IMR-90 (cell line): ENCODE measurements at regions not wholly inside any gene's neighbourhood (a gene's known extent, or its start where the extent isn't known, plus 50 kb on each side); places are given as distances from the start of the nearest gene placed in this dataset.

Source experiments
- ATAC-seq: fragments of 200-7000 bp; cut with Tn5 transposase; 2 replicates; pipeline ENCODE4 v1.9.1; 2020; ENCODE audit warnings: low read depth, mild to moderate bottlenecking, moderate library complexity
- BruUV-seq: library from RNA; stranded (reverse); fragments of 400-500 nt; replicated peaks from 2 replicates; lab custom pipeline; 2021; lab: Mats Ljungman, UMichigan
- CTCF ChIA-PET: fragments of 300-600 bp; formaldehyde crosslinking; extraction: SDS; loops from one replicate; lab custom pipeline; 2021; ENCODE audit warnings: antibody characterized with exemption; lab: Yijun Ruan, JAX
- POLR2A ChIA-PET: fragments of 300-600 bp; sonication (Branson Sonifier 250); formaldehyde crosslinking; loops from one replicate; lab custom pipeline; 2022; ENCODE audit warnings: antibody characterized with exemption; ENCODE audit not compliant: unreplicated experiment; lab: Charles Lee
- DNase-seq: peaks from one replicate; pipeline ENCODE4 v3.0.0; 2013
- H2AFZ ChIP-seq: replicated peaks from 2 replicates; pipeline ENCODE3; 2013; ENCODE audit warnings: low read length, mild to moderate bottlenecking; ENCODE audit not compliant: poor library complexity
- H2AK5ac ChIP-seq: 2 replicates; pipeline ENCODE4 v1.6.1; 2013; ENCODE audit warnings: low read depth, low read length, inconsistent platforms
- H2AK9ac ChIP-seq: replicated peaks from 2 replicates; pipeline ENCODE3; 2013; ENCODE audit warnings: mild to moderate bottlenecking, low read depth, low read length, moderate library complexity; ENCODE audit not compliant: poor library complexity
- H2BK120ac ChIP-seq: 2 replicates; pipeline ENCODE4 v1.6.1; 2013; ENCODE audit warnings: low read depth, low read length, inconsistent platforms
- H2BK15ac ChIP-seq: 3 replicates; pipeline ENCODE4 v1.6.1; 2013; ENCODE audit warnings: low read depth, low read length, inconsistent platforms
- H2BK20ac ChIP-seq: 2 replicates; pipeline ENCODE4 v1.6.1; 2013; ENCODE audit warnings: low read depth, mild to moderate bottlenecking, inconsistent platforms, low read length, moderate library complexity
- H2BK5ac ChIP-seq: 2 replicates; pipeline ENCODE4 v1.6.1; 2013; ENCODE audit warnings: mild to moderate bottlenecking, low read depth, low read length, inconsistent platforms; ENCODE audit not compliant: poor library complexity, severe bottlenecking
- H3K14ac ChIP-seq: replicated peaks from 2 replicates; pipeline ENCODE4 v1.6.1; 2013; ENCODE audit warnings: low read depth, low read length, inconsistent platforms
- H3K18ac ChIP-seq: 2 replicates; pipeline ENCODE4 v1.6.1; 2013; ENCODE audit warnings: low read depth, low read length, control low read depth
- H3K23ac ChIP-seq: 2 replicates; pipeline ENCODE4 v1.6.1; 2013; ENCODE audit warnings: low read depth, low read length, inconsistent platforms
- H3K27ac ChIP-seq: 2 replicates; pipeline ENCODE4 v1.5.1; 2013; ENCODE audit warnings: mild to moderate bottlenecking, control low read depth, low read length; ENCODE audit not compliant: insufficient read depth
- H3K27me3 ChIP-seq: 2 replicates; pipeline ENCODE4 v1.6.1; 2013; ENCODE audit warnings: low read length; ENCODE audit not compliant: control insufficient read depth, insufficient read depth
- H3K36me3 ChIP-seq: 2 replicates; pipeline ENCODE4 v1.6.1; 2013; ENCODE audit warnings: low read length, mixed read lengths; ENCODE audit not compliant: control insufficient read depth, insufficient read depth
- H3K4ac ChIP-seq: 2 replicates; pipeline ENCODE4 v1.6.1; 2013; ENCODE audit warnings: low read depth, low read length, inconsistent platforms
- H3K4me1 ChIP-seq: 2 replicates; pipeline ENCODE4 v1.6.1; 2013; ENCODE audit warnings: low read length, mixed read lengths; ENCODE audit not compliant: control insufficient read depth, insufficient read depth
- H3K4me2 ChIP-seq: 2 replicates; pipeline ENCODE4 v1.6.1; 2013; ENCODE audit warnings: low read depth, mild to moderate bottlenecking, control low read depth, low read length, moderate library complexity
- H3K4me3 ChIP-seq: 2 replicates; pipeline ENCODE4 v1.5.1; 2013; ENCODE audit warnings: low read depth, mild to moderate bottlenecking, control low read depth, low read length, moderate library complexity; ENCODE audit not compliant: insufficient read depth
- H3K56ac ChIP-seq: 2 replicates; pipeline ENCODE4 v1.6.1; 2013; ENCODE audit warnings: low read length, inconsistent platforms; ENCODE audit not compliant: insufficient read depth; ENCODE audit errors: extremely low read depth
- H3K79me1 ChIP-seq, 2 experiments: 2 replicates each; pipeline ENCODE4 v1.6.1; 2013; ENCODE audit warnings: low read length in 2 of 2, inconsistent platforms in 1 of 2, low read depth in 1 of 2
- H3K9ac ChIP-seq: 2 replicates; pipeline ENCODE4 v1.6.1; 2013; ENCODE audit warnings: low read depth, low read length, control low read depth
- H3K9me1 ChIP-seq: 2 replicates; pipeline ENCODE4 v1.6.1; 2013; ENCODE audit warnings: low read length, inconsistent platforms; ENCODE audit not compliant: insufficient read depth
- H3K9me3 ChIP-seq: 2 replicates; pipeline ENCODE4 v1.6.1; 2013; ENCODE audit warnings: low read length; ENCODE audit not compliant: control insufficient read depth, insufficient read depth
- H4K20me1 ChIP-seq: 2 replicates; pipeline ENCODE4 v1.6.1; 2013; ENCODE audit warnings: low read length, inconsistent platforms; ENCODE audit not compliant: insufficient read depth
- H4K5ac ChIP-seq: 2 replicates; pipeline ENCODE4 v1.6.1; 2013; ENCODE audit warnings: mild to moderate bottlenecking, low read depth, low read length, control low read depth
- H4K8ac ChIP-seq, 2 experiments: 2 replicates each; pipeline ENCODE4 v1.6.1; 2013; ENCODE audit warnings: low read depth in 2 of 2, low read length in 2 of 2, control low read depth in 1 of 2, inconsistent platforms in 1 of 2
- H4K91ac ChIP-seq: 2 replicates; pipeline ENCODE4 v1.6.1; 2013; ENCODE audit warnings: low read depth, low read length, inconsistent platforms; ENCODE audit not compliant: insufficient read depth
- BHLHE40 ChIP-seq: fragments of 150-350 bp; IDR thresholded peaks from 2 replicates; pipeline ENCODE4 v1.6.1; 2016; ENCODE audit warnings: mild to moderate bottlenecking, low read depth, low read length
- CEBPB ChIP-seq: IDR thresholded peaks from 2 replicates; pipeline ENCODE4 v1.6.1; 2012; ENCODE audit warnings: low read depth, low read length, improper control_type of control experiment
- CHD1 ChIP-seq: IDR thresholded peaks from 2 replicates; pipeline ENCODE4 v1.6.1; 2012; ENCODE audit warnings: low read depth, low read length, improper control_type of control experiment
- CTCF ChIP-seq: conservative IDR thresholded peaks from 2 replicates; pipeline ENCODE4 v1.5.1; 2012; ENCODE audit warnings: mild to moderate bottlenecking, low read depth, low read length, improper control_type of control experiment
- ELK1 ChIP-seq: fragments of 150-350 bp; IDR thresholded peaks from 2 replicates; pipeline ENCODE4 v1.6.1; 2016; ENCODE audit warnings: low read depth, mild to moderate bottlenecking, low read length, moderate library complexity, borderline replicate concordance
- FOS ChIP-seq: fragments of 150-350 bp; IDR thresholded peaks from 2 replicates; pipeline ENCODE4 v1.6.1; 2016; ENCODE audit warnings: low read depth, low read length
- MAFK ChIP-seq: IDR thresholded peaks from 2 replicates; pipeline ENCODE4 v1.6.1; 2012; ENCODE audit warnings: low read depth, low read length, improper control_type of control experiment
- MAZ ChIP-seq: IDR thresholded peaks from 2 replicates; pipeline ENCODE4 v1.6.1; 2012; ENCODE audit warnings: low read depth, mild to moderate bottlenecking, low read length, improper control_type of control experiment, moderate library complexity, borderline replicate concordance
- MXI1 ChIP-seq: IDR thresholded peaks from 2 replicates; pipeline ENCODE4 v1.6.1; 2012; ENCODE audit warnings: low read depth, mild to moderate bottlenecking, low read length, moderate library complexity, borderline replicate concordance
- NFE2L2 ChIP-seq: fragments of 150-350 bp; IDR thresholded peaks from 2 replicates; pipeline ENCODE4 v1.6.1; 2016; ENCODE audit warnings: low read depth, mild to moderate bottlenecking, low read length
- POLR2A ChIP-seq: IDR thresholded peaks from 2 replicates; pipeline ENCODE4 v1.6.1; 2012; ENCODE audit warnings: mild to moderate bottlenecking, low read depth, low read length
- RAD21 ChIP-seq: IDR thresholded peaks from 2 replicates; pipeline ENCODE4 v1.6.1; 2012; ENCODE audit warnings: low read length, improper control_type of control experiment
- RCOR1 ChIP-seq: IDR thresholded peaks from 2 replicates; pipeline ENCODE4 v1.6.1; 2012; ENCODE audit warnings: mild to moderate bottlenecking, low read length, improper control_type of control experiment; ENCODE audit not compliant: insufficient replicate concordance
- RFX5 ChIP-seq: IDR thresholded peaks from 2 replicates; pipeline ENCODE4 v1.8.0; 2012; ENCODE audit warnings: low read depth, mild to moderate bottlenecking, low read length, moderate library complexity
- SMC3 ChIP-seq: fragments of 150-350 bp; IDR thresholded peaks from 2 replicates; pipeline ENCODE4 v1.6.1; 2016; ENCODE audit warnings: low read depth, mild to moderate bottlenecking, antibody characterized with exemption, low read length, moderate library complexity
- USF2 ChIP-seq: fragments of 150-350 bp; IDR thresholded peaks from 2 replicates; pipeline ENCODE4 v1.6.1; 2017; ENCODE audit warnings: mild to moderate bottlenecking, antibody characterized with exemption, low read length, low read depth
- WGBS, 2 experiments: methylation state at CpG; one replicate each; pipeline versions ENCODE4 v1.1.5 to v1.1.7; 2013; ENCODE audit warnings: missing lambda C conversion rate in 2 of 2; ENCODE audit not compliant: insufficient read length in 1 of 2; ENCODE audit errors: extremely low coverage in 2 of 2; 5-methylcytosine and 5-hydroxymethylcytosine counted together
- dilution Hi-C: fragments of 300-500 bp; cut with HindIII; formaldehyde crosslinking; loops from one replicate; pipeline ENCODE4 v1.14.3; 2018; ENCODE audit warnings: low sequenced_read_pairs; ENCODE audit not compliant: unreplicated experiment
- in situ Hi-C: fragments of 300-500 bp; cut with MboI; formaldehyde crosslinking; loops from 3 replicates; pipeline ENCODE4 v1.14.3; 2019; ENCODE audit warnings: low sequenced_read_pairs, inconsistent platforms, mixed read lengths
- intact Hi-C: fragments of 100-400 bp; cut with micrococcal nuclease; formaldehyde crosslinking; loops from 2 replicates; pipeline ENCODE4 v1.10.0; 2022

GRCh38 chr12:94767956-94768355 is 117.6 kb upstream of the TMCC3 start:
- dilution Hi-C loops (no loop called here), intact Hi-C loops (loop anchor here (10.0 kb wide), 2 partner anchors 567 to 623 kb away; partner anchors contain the start of gene PLXNC1), in situ Hi-C loops (loop anchor here (25.0 kb wide), 1 partner anchor 631 kb away; the partner anchor contains the start of gene PLXNC1)
- WGBS, 2 experiments = no CpG with 5 or more reads among the region's 5 CpGs
- Histone ChIP-seq H3K9me1 (no peaks in the 10 kb centered on the region), H2AK5ac (no peak overlapping the region), H3K4me1 (no peaks in the 10 kb centered on the region), H3K18ac (no peak overlapping the region), H3K23ac (no peak overlapping the region), H3K14ac (no peak overlapping the region), H3K27ac (no peak overlapping the region), H4K20me1 (no peaks in the 10 kb centered on the region), H3K9me3 (no peaks in the 10 kb centered on the region), H3K36me3 (no peaks in the 10 kb centered on the region), H3K9ac (no peak overlapping the region), H2BK20ac (no peak overlapping the region), H2BK15ac (no peak overlapping the region), H3K4me3 (no peak overlapping the region), H2BK5ac (no peak overlapping the region), H3K79me1 (no peaks in the 10 kb centered on the region), H2AK9ac (no peak overlapping the region), H3K4me2 (no peak overlapping the region), H2AFZ (no peak overlapping the region), H3K56ac (no peak overlapping the region), H4K5ac (no peak overlapping the region), H2BK120ac (no peak overlapping the region), H4K91ac (no peak overlapping the region), H3K4ac (no peak overlapping the region), H3K27me3 (peaks cover 25% of the 10 kb centered on the region), H4K8ac (no peak overlapping the region)
- DNase-seq (peak; percentile 6), ATAC-seq (no peak)
- CTCF ChIA-PET = no interaction called here
- BruUV-seq = no TSS peak
- POLR2A ChIA-PET = no interaction called here
- TF ChIP-seq MXI1 (no peak), USF2 (no peak), CTCF (no peak), MAFK (no peak), BHLHE40 (no peak), RFX5 (no peak), ELK1 (no peak), MAZ (no peak), FOS (no peak), CHD1 (no peak), SMC3 (no peak), CEBPB (no peak), RAD21 (no peak), RCOR1 (no peak), POLR2A (no peak), NFE2L2 (no peak)
